NCI-H2227 (cell line): ENCODE measurements at regions not wholly inside any gene's neighbourhood (a gene's known extent, or its start where the extent isn't known, plus 50 kb on each side); places are given as distances from the start of the nearest gene placed in this dataset.

ENCODE experiments used
- DNase-seq: peaks from one replicate; lab custom pipeline; 2025; ENCODE audit not compliant: unreplicated experiment; lab: John Stamatoyannopoulos, UW

- DNase-seq, result no peak
Measured at GRCh38 chr7:46230298-46230989, 309.4 kb upstream of the IGFBP3 start.

GRCh38 chr7:46229409-46229808 lies 308.3 kb upstream of the IGFBP3 start:
- no peak for DNase-seq

- DNase-seq, result no peak
Measured at GRCh38 chr7:46226860-46227259, 305.8 kb upstream of the IGFBP3 start.

- no peak for DNase-seq
Measured at GRCh38 chr7:46224363-46224762, 303.3 kb upstream of the IGFBP3 start.

- no peak for DNase-seq
Measured at GRCh38 chr7:46220066-46220630, 299.1 kb upstream of the IGFBP3 start.

GRCh38 chr7:46218461-46219200 lies 297.6 kb upstream of the IGFBP3 start:
- no peak for DNase-seq

GRCh38 chr7:46215987-46216567 lies 295.0 kb upstream of the IGFBP3 start:
- DNase-seq, result no peak

- no peak for DNase-seq
Measured at GRCh38 chr7:46214526-46214925, 293.5 kb upstream of the IGFBP3 start.

GRCh38 chr7:46213154-46213537 lies 292.1 kb upstream of the IGFBP3 start:
- DNase-seq, result no peak

- no peak for DNase-seq
Measured at GRCh38 chr7:46212425-46213153, 291.5 kb upstream of the IGFBP3 start.

- DNase-seq, result no peak
Measured at GRCh38 chr7:46210467-46210866, 289.4 kb upstream of the IGFBP3 start.

GRCh38 chr7:46209611-46210388 lies 288.7 kb upstream of the IGFBP3 start:
- DNase-seq, result no peak

GRCh38 chr7:46208635-46209525 lies 287.8 kb upstream of the IGFBP3 start:
- no peak for DNase-seq

GRCh38 chr7:46207931-46208634 lies 287.0 kb upstream of the IGFBP3 start:
- no peak for DNase-seq

GRCh38 chr7:46206476-46207060 lies 285.5 kb upstream of the IGFBP3 start:
- DNase-seq, result no peak

GRCh38 chr7:46205478-46205877 lies 284.4 kb upstream of the IGFBP3 start:
- no peak for DNase-seq

GRCh38 chr7:46203926-46204325 lies 282.9 kb upstream of the IGFBP3 start:
- DNase-seq, result no peak

GRCh38 chr7:46202379-46202778 lies 281.3 kb upstream of the IGFBP3 start:
- no peak for DNase-seq

- no peak for DNase-seq
Measured at GRCh38 chr7:46201961-46202360, 280.9 kb upstream of the IGFBP3 start.
